HuH-7 (cell line): ENCODE measurements at regions not wholly inside any gene's neighbourhood (a gene's known extent, or its start where the extent isn't known, plus 50 kb on each side); places are given as distances from the start of the nearest gene placed in this dataset.
"Not testable (repeated sequence)": the region's sequence is repeated elsewhere in the genome, so short reads cannot be mapped to it uniquely, and the experiment has no call there.

Source experiments
- DNase-seq: peaks from one replicate; pipeline ENCODE4 v3.0.0; 2011; ENCODE audit warnings: low spot score

- DNase-seq = no peak
These were observed 258.5 kb downstream of the PDCD6IP start for GRCh38 chr3:34056951-34057390.

GRCh38 chr3:34060995-34061394 is 262.6 kb downstream of the PDCD6IP start:
- DNase-seq = not testable (repeated sequence)

- no peak for DNase-seq
These were observed 267.5 kb downstream of the PDCD6IP start for GRCh38 chr3:34065901-34066300.

- no peak for DNase-seq
These were observed 267.9 kb downstream of the PDCD6IP start for GRCh38 chr3:34066328-34066727.

GRCh38 chr3:34066999-34067398 is 268.6 kb downstream of the PDCD6IP start:
- no peak for DNase-seq

GRCh38 chr3:34067536-34068051 is 269.2 kb downstream of the PDCD6IP start:
- DNase-seq = no peak

- DNase-seq = no peak
These were observed 270.1 kb downstream of the PDCD6IP start for GRCh38 chr3:34068505-34068904.

GRCh38 chr3:34070831-34071585 is 272.6 kb downstream of the PDCD6IP start:
- no peak for DNase-seq

- DNase-seq = no peak
These were observed 273.9 kb downstream of the PDCD6IP start for GRCh38 chr3:34072297-34072696.

- DNase-seq = no peak
These were observed 274.7 kb downstream of the PDCD6IP start for GRCh38 chr3:34073111-34073510.

GRCh38 chr3:34073961-34074360 is 275.5 kb downstream of the PDCD6IP start:
- no peak for DNase-seq

GRCh38 chr3:34075975-34076374 is 277.5 kb downstream of the PDCD6IP start:
- no peak for DNase-seq

- DNase-seq = no peak
These were observed 279.2 kb downstream of the PDCD6IP start for GRCh38 chr3:34077417-34078195.

- DNase-seq = no peak
These were observed 280.0 kb downstream of the PDCD6IP start for GRCh38 chr3:34078418-34078817.

GRCh38 chr3:34079849-34080248 is 281.4 kb downstream of the PDCD6IP start:
- DNase-seq = not testable (repeated sequence)

- not testable (repeated sequence) for DNase-seq
These were observed 291.9 kb downstream of the PDCD6IP start for GRCh38 chr3:34090379-34090778.

GRCh38 chr3:34090876-34091275 is 292.4 kb downstream of the PDCD6IP start:
- no peak for DNase-seq

GRCh38 chr3:34094280-34094679 is 295.9 kb downstream of the PDCD6IP start:
- DNase-seq = not testable (repeated sequence)

GRCh38 chr3:34102288-34102687 is 303.9 kb downstream of the PDCD6IP start:
- no peak for DNase-seq

- DNase-seq = no peak
These were observed 307.9 kb downstream of the PDCD6IP start for GRCh38 chr3:34106379-34106778.

GRCh38 chr3:34106879-34107278 is 308.4 kb downstream of the PDCD6IP start:
- DNase-seq = peak; percentile 19

GRCh38 chr3:34107669-34108068 is 309.2 kb downstream of the PDCD6IP start:
- no peak for DNase-seq

GRCh38 chr3:34109021-34109420 is 310.6 kb downstream of the PDCD6IP start:
- no peak for DNase-seq
